GM12864 (cell line): ENCODE measurements at regions not wholly inside any gene's neighbourhood (a gene's known extent, or its start where the extent isn't known, plus 50 kb on each side); places are given as distances from the start of the nearest gene placed in this dataset.

Experiments used
- DNase-seq: peaks from one replicate; pipeline ENCODE4 v3.0.0-alpha.2; 2011; ENCODE audit warnings: low read depth
- H3K4me3 ChIP-seq: 2 replicates; pipeline ENCODE4 v1.5.1; 2011; ENCODE audit warnings: mild to moderate bottlenecking, low read depth, low read length, control low read depth
- TF ChIP-seq, protein P1 (sequence below): IDR thresholded peaks from 2 replicates; pipeline ENCODE4 v1.5.1; 2011; ENCODE audit warnings: low read depth, mild to moderate bottlenecking, moderate library complexity, low read length, control low read depth, inconsistent platforms; ENCODE audit errors: missing control alignments

- TF ChIP-seq, protein P1, sequence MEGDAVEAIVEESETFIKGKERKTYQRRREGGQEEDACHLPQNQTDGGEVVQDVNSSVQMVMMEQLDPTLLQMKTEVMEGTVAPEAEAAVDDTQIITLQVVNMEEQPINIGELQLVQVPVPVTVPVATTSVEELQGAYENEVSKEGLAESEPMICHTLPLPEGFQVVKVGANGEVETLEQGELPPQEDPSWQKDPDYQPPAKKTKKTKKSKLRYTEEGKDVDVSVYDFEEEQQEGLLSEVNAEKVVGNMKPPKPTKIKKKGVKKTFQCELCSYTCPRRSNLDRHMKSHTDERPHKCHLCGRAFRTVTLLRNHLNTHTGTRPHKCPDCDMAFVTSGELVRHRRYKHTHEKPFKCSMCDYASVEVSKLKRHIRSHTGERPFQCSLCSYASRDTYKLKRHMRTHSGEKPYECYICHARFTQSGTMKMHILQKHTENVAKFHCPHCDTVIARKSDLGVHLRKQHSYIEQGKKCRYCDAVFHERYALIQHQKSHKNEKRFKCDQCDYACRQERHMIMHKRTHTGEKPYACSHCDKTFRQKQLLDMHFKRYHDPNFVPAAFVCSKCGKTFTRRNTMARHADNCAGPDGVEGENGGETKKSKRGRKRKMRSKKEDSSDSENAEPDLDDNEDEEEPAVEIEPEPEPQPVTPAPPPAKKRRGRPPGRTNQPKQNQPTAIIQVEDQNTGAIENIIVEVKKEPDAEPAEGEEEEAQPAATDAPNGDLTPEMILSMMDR = no peak
- DNase-seq = no peak
- no peak overlapping the region for H3K4me3 ChIP-seq
Observed at GRCh38 chr1:38787041-38787440, 72.5 kb downstream of the RRAGC start.

DNA sequence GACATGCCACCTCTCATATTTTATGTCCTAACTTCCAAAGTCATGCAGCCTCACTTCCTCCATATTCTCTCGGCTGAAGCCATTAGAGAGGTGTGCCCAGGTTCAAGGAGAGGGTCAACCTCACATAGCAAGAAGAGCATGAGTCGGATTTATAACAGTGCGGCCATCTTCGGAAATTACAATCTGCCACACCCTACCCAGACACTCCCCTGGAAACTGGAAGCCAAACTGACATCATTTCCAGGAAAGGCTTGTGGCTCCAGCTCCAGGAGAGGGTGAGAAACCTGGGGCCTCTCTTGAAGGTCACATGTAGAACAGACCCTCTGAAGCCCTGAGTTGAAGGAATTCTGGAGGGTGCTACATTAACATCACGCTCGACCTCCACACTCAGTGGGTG is 73.5 kb downstream of the RRAGC start:
- no peak overlapping the region for H3K4me3 ChIP-seq
- TF ChIP-seq, protein P1 = no peak
- no peak for DNase-seq

GRCh38 chr1:38785285-38786039 is 74.1 kb downstream of the RRAGC start:
- TF ChIP-seq, protein P1 = no peak
- DNase-seq = no peak

GRCh38 chr1:38784452-38785284 is 74.9 kb downstream of the RRAGC start:
- H3K4me3 ChIP-seq = no peak overlapping the region
- TF ChIP-seq, protein P1 = no peak
- DNase-seq = no peak

More at GRCh38 chr1:38785285-38786039, 74.1 kb downstream of the RRAGC start:
- no peak overlapping the region for H3K4me3 ChIP-seq

DNA sequence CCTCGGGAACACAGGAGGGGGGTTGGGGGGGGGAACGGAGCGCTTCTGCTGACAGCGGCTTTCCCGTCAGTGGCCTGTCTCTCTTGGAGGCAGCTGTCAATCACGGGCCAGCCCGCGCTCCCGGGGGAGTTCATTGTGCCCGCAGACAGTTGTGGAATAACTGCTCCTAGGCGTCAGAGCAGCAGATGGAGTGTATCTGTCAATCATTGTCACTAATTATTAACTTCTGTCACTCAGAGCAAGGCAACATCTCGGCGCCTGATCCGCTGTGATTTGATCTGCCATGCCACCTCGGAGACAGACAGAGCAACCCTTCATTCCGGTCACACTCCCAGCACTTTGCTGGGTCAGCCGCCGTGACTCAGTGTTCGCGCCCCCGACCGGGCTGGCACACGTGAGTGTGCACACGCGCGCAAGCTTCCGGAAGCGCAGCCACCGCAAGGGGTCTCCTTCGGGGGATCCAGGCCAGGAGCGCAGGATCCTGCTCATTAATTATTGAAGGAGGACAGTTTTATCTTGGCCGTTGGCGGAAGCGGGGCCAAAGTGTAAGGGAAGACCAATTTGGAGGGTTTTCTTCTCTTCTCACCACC is 75.8 kb downstream of the RRAGC start:
- DNase-seq = no peak
- H3K4me3 ChIP-seq = no peak overlapping the region
- TF ChIP-seq, protein P1 = no peak

GRCh38 chr1:38781872-38782617 is 77.5 kb downstream of the RRAGC start:
- no peak overlapping the region for H3K4me3 ChIP-seq
- DNase-seq = no peak
- TF ChIP-seq, protein P1 = no peak
